ENCODE measurements at regions not wholly inside any gene's neighbourhood (a gene's known extent, or its start where the extent isn't known, plus 50 kb on each side); places are given as distances from the start of the nearest gene placed in this dataset.
A peak's percentile ranks its signal among the peaks of the same experiment; 100 is the strongest.

GRCh38 chr6:144478483-144478882 lies 193.3 kb downstream of the UTRN start:
- no peaks in the 10 kb centered on the region for H3K9me3 ChIP-seq
- peaks cover 30 to 61% (median 47%) of the 10 kb centered on the region in 4 donors for H3K36me3 ChIP-seq
- TF ChIP-seq CTCF (IDR thresholded peaks at IDR 0.05) (no peak), POLR2A (IDR thresholded peaks at IDR 0.05) (no peak), POLR2AphosphoS5 (IDR thresholded peaks at IDR 0.05) (no peak), EP300 (IDR thresholded peaks at IDR 0.05) (no peak)
- H3K4me1 ChIP-seq: no peaks in the 10 kb centered on the region
- H3K27ac ChIP-seq: peak overlapping the region in 1 of 5 donors; percentile 6
- WGBS, 5 donors: 73 to 91% (median 87%) methylated on average over 5 of the region's 5 CpGs
- no peak overlapping the region for H3K4me3 ChIP-seq
- DNase-seq: no peak
- intact Hi-C loops (cut with DNase I; ENCODE audit: low total_unique reads): no loop called here
- H3K27me3 ChIP-seq: no peaks in the 10 kb centered on the region

GRCh38 chr6:144479991-144480390 lies 194.9 kb downstream of the UTRN start:
- Histone ChIP-seq H3K36me3 (peaks cover 23 to 59% (median 43%) of the 10 kb centered on the region in 4 donors), H3K4me1 (no peaks in the 10 kb centered on the region), H3K27me3 (no peaks in the 10 kb centered on the region), H3K27ac (no peak overlapping the region), H3K4me3 (no peak overlapping the region), H3K9me3 (no peaks in the 10 kb centered on the region)
- WGBS, 5 donors: 84 to 100% (median 94%) methylated on average over 1 of the region's 1 CpG
- TF ChIP-seq EP300 (IDR thresholded peaks at IDR 0.05) (no peak), POLR2A (IDR thresholded peaks at IDR 0.05) (no peak), POLR2AphosphoS5 (IDR thresholded peaks at IDR 0.05) (no peak), CTCF (IDR thresholded peaks at IDR 0.05) (no peak)
- DNase-seq: no peak
- intact Hi-C loops (cut with DNase I; ENCODE audit: low total_unique reads): loop anchor here (5.0 kb wide), 1 partner anchor 378 kb away; no protein-coding TSS in a partner anchor

- no peaks in the 10 kb centered on the region for H3K27me3 ChIP-seq
- no peak for DNase-seq
- intact Hi-C loops (cut with DNase I; ENCODE audit: low total_unique reads): loop anchor here (5.0 kb wide), 1 partner anchor 378 kb away; no protein-coding TSS in a partner anchor
- peaks cover 20 to 59% (median 43%) of the 10 kb centered on the region in 4 donors for H3K36me3 ChIP-seq
- TF ChIP-seq POLR2AphosphoS5 (IDR thresholded peaks at IDR 0.05) (no peak), POLR2A (IDR thresholded peaks at IDR 0.05) (no peak)
- no peak overlapping the region for H3K27ac ChIP-seq
- H3K4me1 ChIP-seq: no peaks in the 10 kb centered on the region
- no peak overlapping the region for H3K4me3 ChIP-seq
- 76 to 86% (median 84%) methylated on average over 5 of the region's 5 CpGs for WGBS, 5 donors
- H3K9me3 ChIP-seq: no peaks in the 10 kb centered on the region
These were observed 195.3 kb downstream of the UTRN start for GRCh38 chr6:144480473-144480872.

GRCh38 chr6:144481527-144481926 lies 196.4 kb downstream of the UTRN start:
- no peaks in the 10 kb centered on the region for H3K4me1 ChIP-seq
- no peaks in the 10 kb centered on the region for H3K9me3 ChIP-seq
- intact Hi-C loops (cut with DNase I; ENCODE audit: low total_unique reads): loop anchor here (5.0 kb wide), 1 partner anchor 379 kb away; no protein-coding TSS in a partner anchor
- WGBS, 5 donors: 62 to 71% (median 63%) methylated on average over 6 of the region's 6 CpGs
- H3K36me3 ChIP-seq: peaks cover 22 to 59% (median 43%) of the 10 kb centered on the region in 4 donors
- H3K27ac ChIP-seq: no peak overlapping the region
- H3K27me3 ChIP-seq: no peaks in the 10 kb centered on the region
- TF ChIP-seq POLR2AphosphoS5 (IDR thresholded peaks at IDR 0.05): no peak
- no peak overlapping the region for H3K4me3 ChIP-seq
- DNase-seq: no peak

- TF ChIP-seq POLR2A (IDR thresholded peaks at IDR 0.05): no peak
- peak in 5 of 7 experiments; percentile 47 to 69 (median 52) for TF ChIP-seq CTCF (IDR thresholded peaks at IDR 0.05)
- no peak for TF ChIP-seq EP300 (IDR thresholded peaks at IDR 0.05)
- peak in 2 of 3 donors; percentile 36 to 61 for TF ChIP-seq POLR2AphosphoS5 (IDR thresholded peaks at IDR 0.05)
- Histone ChIP-seq H3K27ac (no peak overlapping the region), H3K36me3 (peaks cover 26 to 60% (median 44%) of the 10 kb centered on the region in 4 donors), H3K27me3 (no peaks in the 10 kb centered on the region), H3K9me3 (no peaks in the 10 kb centered on the region), H3K4me1 (no peaks in the 10 kb centered on the region), H3K4me3 (no peak overlapping the region)
- peak; percentile 83 to 90 for DNase-seq
- 3 to 7% (median 3%) methylated on average over 4 of the region's 4 CpGs for WGBS, 5 donors
- intact Hi-C loops (cut with DNase I; ENCODE audit: low total_unique reads): loop anchor here (5.0 kb wide), 1 partner anchor 380 kb away; no protein-coding TSS in a partner anchor
These were observed 197.0 kb downstream of the UTRN start for GRCh38 chr6:144482142-144482541.
